ENCODE measurements at regions not wholly inside any gene's neighbourhood (a gene's known extent, or its start where the extent isn't known, plus 50 kb on each side); places are given as distances from the start of the nearest gene placed in this dataset.

- DNase-seq (ENCODE audit: low read depth), result no peak
- no peak overlapping the region for H3K4me3 ChIP-seq (replicated peaks; ENCODE audit: low read depth, low read length)
- TF ChIP-seq CTCF (IDR thresholded peaks at IDR 0.05; ENCODE audit: low read length, missing control alignments), result no peak
Observed at GRCh38 chr2:10243926-10244270, 58.8 kb upstream of the HPCAL1 start.

- H3K4me3 ChIP-seq (replicated peaks; ENCODE audit: low read depth, low read length), result no peak overlapping the region
- no peak for DNase-seq (ENCODE audit: low read depth)
- no peak for TF ChIP-seq CTCF (IDR thresholded peaks at IDR 0.05; ENCODE audit: low read length, missing control alignments)
Observed at GRCh38 chr2:10245021-10245420, 57.7 kb upstream of the HPCAL1 start.

GRCh38 chr2:10245661-10246060 is 57.0 kb upstream of the HPCAL1 start:
- TF ChIP-seq CTCF (IDR thresholded peaks at IDR 0.05; ENCODE audit: low read length, missing control alignments), result no peak
- H3K4me3 ChIP-seq (replicated peaks; ENCODE audit: low read depth, low read length), result no peak overlapping the region
- DNase-seq (ENCODE audit: low read depth), result no peak

- no peak for TF ChIP-seq CTCF (IDR thresholded peaks at IDR 0.05; ENCODE audit: low read length, missing control alignments)
- no peak overlapping the region for H3K4me3 ChIP-seq (replicated peaks; ENCODE audit: low read depth, low read length)
- no peak for DNase-seq (ENCODE audit: low read depth)
Observed at GRCh38 chr2:10246370-10246769, 56.3 kb upstream of the HPCAL1 start.

GRCh38 chr2:10246831-10247230 is 55.9 kb upstream of the HPCAL1 start:
- no peak overlapping the region for H3K4me3 ChIP-seq (replicated peaks; ENCODE audit: low read depth, low read length)
- no peak for TF ChIP-seq CTCF (IDR thresholded peaks at IDR 0.05; ENCODE audit: low read length, missing control alignments)
- DNase-seq (ENCODE audit: low read depth), result no peak

- no peak for DNase-seq (ENCODE audit: low read depth)
- no peak overlapping the region for H3K4me3 ChIP-seq (replicated peaks; ENCODE audit: low read depth, low read length)
- no peak for TF ChIP-seq CTCF (IDR thresholded peaks at IDR 0.05; ENCODE audit: low read length, missing control alignments)
Observed at GRCh38 chr2:10249798-10250197, 52.9 kb upstream of the HPCAL1 start.

- DNase-seq (ENCODE audit: low read depth), result no peak
Observed at GRCh38 chr2:10252224-10252623, 50.5 kb upstream of the HPCAL1 start.

More at GRCh38 chr2:10252224-10252623, 50.5 kb upstream of the HPCAL1 start:
- TF ChIP-seq CTCF (IDR thresholded peaks at IDR 0.05; ENCODE audit: low read length, missing control alignments), result no peak
- no peak overlapping the region for H3K4me3 ChIP-seq (replicated peaks; ENCODE audit: low read depth, low read length)
